PC-9 (cell line): ENCODE measurements at regions not wholly inside any gene's neighbourhood (a gene's known extent, or its start where the extent isn't known, plus 50 kb on each side); places are given as distances from the start of the nearest gene placed in this dataset.

ENCODE experiments used
- BruUV-seq: library from RNA; stranded (reverse); fragments of 400-500 nt; replicated peaks from 2 replicates; lab custom pipeline; 2021; lab: Mats Ljungman, UMichigan
- CTCF ChIA-PET: fragments of 300-600 bp; sonication (Branson Sonifier 250); formaldehyde crosslinking; loops from one replicate; lab custom pipeline; 2022; ENCODE audit warnings: antibody characterized with exemption; lab: Charles Lee
- POLR2A ChIA-PET: fragments of 300-600 bp; sonication (Branson Sonifier 250); formaldehyde crosslinking; loops from one replicate; lab custom pipeline; 2022; ENCODE audit warnings: antibody characterized with exemption; ENCODE audit not compliant: unreplicated experiment; lab: Charles Lee
- DNase-seq, 2 experiments: peaks; one replicate each; pipeline versions ENCODE4 v3.0.0 to v3.0.0-alpha.2; 2015 to 2022; ENCODE audit warnings: mixed read lengths in 1 of 2
- H2AFZ ChIP-seq: fragments of 200-600 bp; sonication (generic); 2 replicates; pipeline ENCODE4 v1.8.1; 2017; ENCODE audit warnings: antibody characterized with exemption
- H3F3A ChIP-seq: fragments of 200-600 bp; sonication (generic); 2 replicates; pipeline ENCODE4 v1.8.1; 2017; ENCODE audit warnings: antibody characterized with exemption, mild to moderate bottlenecking, low read depth; ENCODE audit not compliant: insufficient read depth
- H3K27ac ChIP-seq: fragments of 200-600 bp; sonication (generic); 2 replicates; pipeline ENCODE4 v1.6.1; 2016; ENCODE audit warnings: mixed run types
- H3K27me3 ChIP-seq: fragments of 200-600 bp; sonication (generic); 2 replicates; pipeline ENCODE4 v1.6.1; 2016; ENCODE audit warnings: low read depth, mixed run types; ENCODE audit not compliant: insufficient read depth
- H3K36me3 ChIP-seq: fragments of 200-600 bp; sonication (generic); 2 replicates; pipeline ENCODE4 v1.6.1; 2016; ENCODE audit warnings: low read depth, mixed run types
- H3K4me1 ChIP-seq: fragments of 200-600 bp; sonication (generic); replicated peaks from 2 replicates; pipeline ENCODE4 v1.6.1; 2016; ENCODE audit warnings: mixed run types; ENCODE audit not compliant: insufficient read depth
- H3K4me2 ChIP-seq: fragments of 200-600 bp; sonication (generic); 2 replicates; pipeline ENCODE4 v1.6.1; 2017; ENCODE audit warnings: mixed run types
- H3K4me3 ChIP-seq: fragments of 200-600 bp; sonication (generic); 2 replicates; pipeline ENCODE4 v1.6.1; 2016; ENCODE audit warnings: mixed run types
- H3K79me2 ChIP-seq: fragments of 200-600 bp; sonication (generic); 2 replicates; pipeline ENCODE4 v1.6.1; 2017; ENCODE audit warnings: low read depth, mixed run types
- H3K9me2 ChIP-seq: fragments of 200-600 bp; sonication (generic); 2 replicates; pipeline ENCODE4 v1.8.1; 2017; ENCODE audit warnings: mild to moderate bottlenecking; ENCODE audit not compliant: insufficient read depth
- H3K9me3 ChIP-seq: fragments of 200-600 bp; sonication (generic); 2 replicates; pipeline ENCODE4 v1.8.1; 2016; ENCODE audit warnings: low read depth; ENCODE audit not compliant: insufficient read depth
- H4K20me1 ChIP-seq: fragments of 200-600 bp; sonication (generic); 2 replicates; pipeline ENCODE4 v1.8.1; 2017; ENCODE audit not compliant: insufficient read depth
- CTCF ChIP-seq: fragments of 200-600 bp; sonication (generic); conservative IDR thresholded peaks from 2 replicates; pipeline ENCODE4 v1.6.1; 2017; ENCODE audit warnings: mixed run types, antibody characterized with exemption, mild to moderate bottlenecking, moderate library complexity
- EZH2 ChIP-seq: fragments of 200-600 bp; sonication (generic); IDR thresholded peaks from 2 replicates; pipeline ENCODE4 v1.8.0; 2017; ENCODE audit warnings: antibody characterized with exemption, low read depth
- intact Hi-C: fragments of 100-400 bp; cut with micrococcal nuclease; formaldehyde crosslinking; loops from one replicate; pipeline ENCODE4 v1.10.0; 2022; ENCODE audit not compliant: unreplicated experiment

- no peak for TF ChIP-seq CTCF
- TF ChIP-seq EZH2: no peak
- Histone ChIP-seq H2AFZ (no peak overlapping the region), H4K20me1 (no peaks in the 10 kb centered on the region), H3K4me3 (no peak overlapping the region), H3K79me2 (no peaks in the 10 kb centered on the region), H3K36me3 (no peaks in the 10 kb centered on the region), H3K27ac (no peak overlapping the region), H3F3A (no peaks in the 10 kb centered on the region), H3K27me3 (no peaks in the 10 kb centered on the region), H3K4me2 (no peak overlapping the region), H3K9me2 (no peaks in the 10 kb centered on the region), H3K9me3 (no peaks in the 10 kb centered on the region), H3K4me1 (no peaks in the 10 kb centered on the region)
- no TSS peak for BruUV-seq
- ChIA-PET CTCF (interaction anchor here (0.6 kb wide), 1 partner anchor 100 kb away, joined by 8 read pairs; no protein-coding TSS in a partner anchor), POLR2A (no interaction called here)
- intact Hi-C loops: no loop called here
- DNase-seq: no peak
Measured at GRCh38 chr4:185092535-185093197, 50.4 kb upstream of the SLC25A4 start.
